SK-N-SH treated with all-trans-retinoic acid at 6 μM for 48 hours (cell line): ENCODE measurements at regions not wholly inside any gene's neighbourhood (a gene's known extent, or its start where the extent isn't known, plus 50 kb on each side); places are given as distances from the start of the nearest gene placed in this dataset.

Experiments
- CSRNP3 ChIP-seq: fragments of 250-450 bp; sonication (Bioruptor Pico); IDR thresholded peaks from 2 replicates; pipeline ENCODE4 v1.5.1; 2021; ENCODE audit warnings: mild to moderate bottlenecking, moderate library complexity
- PATZ1 ChIP-seq: fragments of 250-450 bp; sonication (Bioruptor Pico); IDR thresholded peaks from 2 replicates; pipeline ENCODE4 v1.8.0; 2020; ENCODE audit warnings: mild to moderate bottlenecking, moderate library complexity, borderline replicate concordance
- PPARA ChIP-seq: fragments of 250-450 bp; sonication (Bioruptor Pico); IDR thresholded peaks from 2 replicates; pipeline ENCODE4 v1.5.0; 2020; ENCODE audit warnings: mild to moderate bottlenecking, borderline replicate concordance
- RARB ChIP-seq: fragments of 250-450 bp; sonication (Bioruptor Pico); IDR thresholded peaks from 2 replicates; pipeline ENCODE4 v1.8.0; 2021; ENCODE audit warnings: mild to moderate bottlenecking, moderate library complexity
- ZNF565 ChIP-seq: fragments of 450-650 bp; formaldehyde crosslinking; conservative IDR thresholded peaks from 2 replicates; pipeline ENCODE4 v1.5.0; 2020; ENCODE audit warnings: low read depth, mild to moderate bottlenecking, moderate library complexity
- ZNF70 ChIP-seq: fragments of 450-650 bp; formaldehyde crosslinking; IDR thresholded peaks from 2 replicates; pipeline ENCODE4 v1.5.0; 2020; ENCODE audit warnings: mild to moderate bottlenecking, moderate library complexity

- TF ChIP-seq RARB (CRISPR knock-in tag): no peak
- TF ChIP-seq PATZ1 (CRISPR knock-in tag): no peak
- TF ChIP-seq CSRNP3 (CRISPR knock-in tag): no peak
- no peak for TF ChIP-seq PPARA (CRISPR knock-in tag)
- no peak for TF ChIP-seq ZNF70 (CRISPR knock-in tag)
- no peak for TF ChIP-seq ZNF565 (CRISPR knock-in tag)
Observed at GRCh38 chr16:86447228-86447627, 63.1 kb upstream of the FOXF1 start.
